Neural crest cell (in vitro differentiated cells): ENCODE measurements at regions not wholly inside any gene's neighbourhood (a gene's known extent, or its start where the extent isn't known, plus 50 kb on each side); places are given as distances from the start of the nearest gene placed in this dataset.

Experiments used
- DNase-seq: peaks from one replicate; pipeline ENCODE4 v3.0.0; 2021; ENCODE audit warnings: low read depth, mixed read lengths, low spot score
- H3K27ac Mint-ChIP-seq: one replicate; pipeline ENCODE4 v1.8.0; 2021; ENCODE audit warnings: mild to moderate bottlenecking, mixed read lengths; ENCODE audit not compliant: unreplicated experiment
- H3K27me3 Mint-ChIP-seq: 2 replicates; pipeline ENCODE4 v1.8.0; 2021; ENCODE audit warnings: low read depth, mild to moderate bottlenecking, mixed read lengths
- H3K36me3 Mint-ChIP-seq: 2 replicates; pipeline ENCODE4 v1.8.0; 2021; ENCODE audit warnings: low read depth, mild to moderate bottlenecking, mixed read lengths
- H3K4me1 Mint-ChIP-seq: 2 replicates; pipeline ENCODE4 v1.8.0; 2021; ENCODE audit warnings: mixed read lengths
- H3K4me3 Mint-ChIP-seq: one replicate; pipeline ENCODE4 v1.8.0; 2021; ENCODE audit warnings: mild to moderate bottlenecking, mixed read lengths
- H3K9me3 Mint-ChIP-seq: 2 replicates; pipeline ENCODE4 v1.8.0; 2021; ENCODE audit warnings: mixed read lengths
- CTCF ChIP-seq: fragments of 200-600 bp; sonication (generic); conservative IDR thresholded peaks from 2 replicates; pipeline ENCODE4 v1.5.0; 2021; ENCODE audit warnings: antibody characterized with exemption, mild to moderate bottlenecking

GRCh38 chr3:38990621-38991020 lies 61.1 kb downstream of the SCN11A start:
- no peaks in the 10 kb centered on the region for H3K9me3 Mint-ChIP-seq
- H3K36me3 Mint-ChIP-seq: no peaks in the 10 kb centered on the region
- no peaks in the 10 kb centered on the region for H3K4me1 Mint-ChIP-seq
- no peak for TF ChIP-seq CTCF
- H3K27me3 Mint-ChIP-seq: peaks cover 4% of the 10 kb centered on the region
- no peak overlapping the region for H3K27ac Mint-ChIP-seq
- no peak overlapping the region for H3K4me3 Mint-ChIP-seq
- DNase-seq: no peak

GRCh38 chr3:38989917-38990510 lies 61.7 kb downstream of the SCN11A start:
- Mint-ChIP-seq H3K36me3 (no peaks in the 10 kb centered on the region), H3K4me1 (no peaks in the 10 kb centered on the region)
- DNase-seq: no peak

GRCh38 chr3:38988955-38989354 lies 62.8 kb downstream of the SCN11A start:
- H3K27ac Mint-ChIP-seq: no peak overlapping the region
- H3K27me3 Mint-ChIP-seq: peaks cover 4% of the 10 kb centered on the region
- H3K4me1 Mint-ChIP-seq: no peaks in the 10 kb centered on the region
- TF ChIP-seq CTCF: no peak
- H3K4me3 Mint-ChIP-seq: no peak overlapping the region
- DNase-seq: no peak
- no peaks in the 10 kb centered on the region for H3K36me3 Mint-ChIP-seq
- no peaks in the 10 kb centered on the region for H3K9me3 Mint-ChIP-seq

More at GRCh38 chr3:38989917-38990510, 61.7 kb downstream of the SCN11A start:
- no peak for TF ChIP-seq CTCF
- peak overlapping the region; percentile 29 for H3K27ac Mint-ChIP-seq
- no peaks in the 10 kb centered on the region for H3K9me3 Mint-ChIP-seq
- peaks cover 4% of the 10 kb centered on the region for H3K27me3 Mint-ChIP-seq
- H3K4me3 Mint-ChIP-seq: no peak overlapping the region

GRCh38 chr3:38987456-38987855 lies 64.3 kb downstream of the SCN11A start:
- no peak for TF ChIP-seq CTCF
- peaks cover 4% of the 10 kb centered on the region for H3K27me3 Mint-ChIP-seq
- no peaks in the 10 kb centered on the region for H3K4me1 Mint-ChIP-seq
- no peaks in the 10 kb centered on the region for H3K36me3 Mint-ChIP-seq
- no peak overlapping the region for H3K4me3 Mint-ChIP-seq
- DNase-seq: no peak
- no peaks in the 10 kb centered on the region for H3K9me3 Mint-ChIP-seq
- no peak overlapping the region for H3K27ac Mint-ChIP-seq

GRCh38 chr3:38986901-38987300 lies 64.8 kb downstream of the SCN11A start:
- no peaks in the 10 kb centered on the region for H3K4me1 Mint-ChIP-seq
- no peak overlapping the region for H3K27ac Mint-ChIP-seq
- DNase-seq: no peak
- H3K4me3 Mint-ChIP-seq: no peak overlapping the region
- TF ChIP-seq CTCF: no peak
- H3K36me3 Mint-ChIP-seq: no peaks in the 10 kb centered on the region
- H3K27me3 Mint-ChIP-seq: peaks cover 4% of the 10 kb centered on the region
- no peaks in the 10 kb centered on the region for H3K9me3 Mint-ChIP-seq
